Right atrium auricular region (tissue), 2 donors: ENCODE measurements at regions not wholly inside any gene's neighbourhood (a gene's known extent, or its start where the extent isn't known, plus 50 kb on each side); places are given as distances from the start of the nearest gene placed in this dataset.

Source experiments
- DNase-seq: peaks from one replicate; pipeline ENCODE4 v3.0.0-alpha.2; 2019; ENCODE audit warnings: low spot score
- H3K27ac ChIP-seq, 2 donors: fragments of 200-600 bp; sonication (generic); 1 replicate in 1 of 2; 2 replicates in 1 of 2; pipeline ENCODE4 v1.5.1; 2016 to 2019
- H3K27me3 ChIP-seq, 2 donors: fragments of 200-600 bp; sonication (generic); one replicate each; pipeline versions ENCODE4 v1.5.1 to v1.6.0; 2017 to 2019
- H3K36me3 ChIP-seq: fragments of 200-600 bp; sonication (generic); one replicate; pipeline ENCODE4 v1.5.1; 2016
- H3K4me1 ChIP-seq, 2 donors: fragments of 200-600 bp; sonication (generic); one replicate each; pipeline versions ENCODE4 v1.5.1 to v1.6.0; 2017 to 2019
- H3K4me3 ChIP-seq, 2 donors: fragments of 200-600 bp; sonication (generic); 1 replicate in 1 of 2; 2 replicates in 1 of 2; pipeline ENCODE4 v1.5.1; 2017 to 2019; ENCODE audit warnings: mild to moderate bottlenecking in 1 of 2, moderate library complexity in 1 of 2
- H3K9me3 ChIP-seq, 2 donors: fragments of 200-600 bp; sonication (generic); one replicate each; pipeline ENCODE4 v1.5.1; 2019
- CTCF ChIP-seq, 2 donors: fragments of 200-600 bp; sonication (generic); IDR thresholded peaks; one replicate each; pipeline ENCODE4 v1.5.1; 2019; ENCODE audit warnings: antibody characterized with exemption in 2 of 2

DNA sequence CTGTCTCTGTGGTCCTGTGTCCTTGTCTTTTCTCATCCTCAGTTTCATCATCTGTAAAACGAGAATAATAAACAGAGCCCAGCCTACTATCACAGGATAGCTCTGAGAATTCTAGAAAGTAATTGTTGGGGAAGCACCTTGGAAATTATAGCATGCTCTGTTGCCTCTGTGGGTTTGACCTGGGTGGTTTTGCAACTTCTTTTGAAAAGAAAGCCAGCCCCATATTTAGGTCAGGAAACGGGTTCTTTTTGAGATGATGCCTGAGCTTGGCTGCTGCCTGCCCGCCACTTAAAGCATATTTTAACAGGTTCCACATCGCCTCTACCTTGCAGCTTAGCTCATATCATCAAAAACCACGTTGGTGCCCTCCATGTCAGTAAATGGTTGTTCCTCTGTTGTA is 111.1 kb downstream of the TLR4 start:
- Histone ChIP-seq H3K27ac (no peak overlapping the region), H3K9me3 (no peaks in the 10 kb centered on the region), H3K4me1 (no peaks in the 10 kb centered on the region), H3K4me3 (no peak overlapping the region), H3K36me3 (no peaks in the 10 kb centered on the region), H3K27me3 (no peaks in the 10 kb centered on the region)
- TF ChIP-seq CTCF (IDR thresholded peaks at IDR 0.05) = no peak
- DNase-seq = no peak

DNA sequence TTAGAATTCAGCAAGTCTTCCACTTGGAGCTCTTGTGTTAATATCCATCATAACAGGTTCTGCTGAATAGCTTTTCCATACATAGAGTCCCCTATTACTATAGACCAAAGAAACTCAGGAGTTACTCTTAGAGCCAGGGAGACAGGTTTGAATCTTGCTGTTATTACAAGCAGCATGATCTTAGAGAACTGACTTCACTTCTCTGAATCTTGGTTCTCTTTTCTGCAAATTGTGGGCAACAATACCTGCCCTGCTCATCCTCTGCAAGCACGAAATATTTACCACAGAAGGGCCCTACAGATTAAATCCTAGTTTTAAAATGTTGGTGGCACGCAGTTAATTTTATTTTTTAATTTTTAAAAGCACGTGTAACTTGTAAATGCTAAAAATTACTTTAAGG is 111.7 kb downstream of the TLR4 start:
- Histone ChIP-seq H3K27ac (no peak overlapping the region), H3K27me3 (no peaks in the 10 kb centered on the region), H3K9me3 (no peaks in the 10 kb centered on the region), H3K4me1 (no peaks in the 10 kb centered on the region), H3K36me3 (no peaks in the 10 kb centered on the region), H3K4me3 (no peak overlapping the region)
- TF ChIP-seq CTCF (IDR thresholded peaks at IDR 0.05) = no peak
- no peak for DNase-seq

GRCh38 chr9:117821954-117822353 is 117.8 kb downstream of the TLR4 start:
- Histone ChIP-seq H3K36me3 (no peaks in the 10 kb centered on the region), H3K9me3 (no peaks in the 10 kb centered on the region), H3K4me1 (no peaks in the 10 kb centered on the region), H3K4me3 (no peak overlapping the region), H3K27ac (no peak overlapping the region), H3K27me3 (no peaks in the 10 kb centered on the region)
- no peak for TF ChIP-seq CTCF (IDR thresholded peaks at IDR 0.05)
- DNase-seq = no peak

GRCh38 chr9:117823576-117823975 is 119.4 kb downstream of the TLR4 start:
- H3K4me1 ChIP-seq = no peaks in the 10 kb centered on the region
- no peak overlapping the region for H3K27ac ChIP-seq
- TF ChIP-seq CTCF (IDR thresholded peaks at IDR 0.05) = no peak
- no peaks in the 10 kb centered on the region for H3K36me3 ChIP-seq
- no peak for DNase-seq
- no peak overlapping the region for H3K4me3 ChIP-seq
- H3K27me3 ChIP-seq = no peaks in the 10 kb centered on the region
- H3K9me3 ChIP-seq = no peaks in the 10 kb centered on the region

- H3K4me3 ChIP-seq = no peak overlapping the region
These were observed 121.6 kb downstream of the TLR4 start for GRCh38 chr9:117825609-117826347.

More at GRCh38 chr9:117825609-117826347, 121.6 kb downstream of the TLR4 start:
- H3K27me3 ChIP-seq = no peaks in the 10 kb centered on the region
- H3K36me3 ChIP-seq = no peaks in the 10 kb centered on the region
- DNase-seq = no peak
- no peaks in the 10 kb centered on the region for H3K9me3 ChIP-seq
- no peak for TF ChIP-seq CTCF (IDR thresholded peaks at IDR 0.05)
- H3K4me1 ChIP-seq = no peaks in the 10 kb centered on the region
- no peak overlapping the region for H3K27ac ChIP-seq
